Stimulated activated CD4-positive, alpha-beta T cell treated with anti-CD3 and anti-CD28 coated beads, Interleukin-15, amount 100 ng/mL, for 48 hours (primary cell): ENCODE measurements at regions not wholly inside any gene's neighbourhood (a gene's known extent, or its start where the extent isn't known, plus 50 kb on each side); places are given as distances from the start of the nearest gene placed in this dataset.
"Not testable (repeated sequence)": the region's sequence is repeated elsewhere in the genome, so short reads cannot be mapped to it uniquely, and the experiment has no call there.

Experiments
- DNase-seq, 2 donors: peaks; one replicate each; pipeline ENCODE4 v3.0.0-alpha.2; 2020; ENCODE audit warnings: low read depth in 2 of 2

GRCh38 chr9:26240020-26240419 lies 561.8 kb upstream of the TUSC1 start:
- DNase-seq, result no peak

- no peak for DNase-seq
Observed at GRCh38 chr9:26237256-26237655, 559.0 kb upstream of the TUSC1 start.

- no peak for DNase-seq
Observed at GRCh38 chr9:26234865-26235264, 556.6 kb upstream of the TUSC1 start.

GRCh38 chr9:26231391-26231790 lies 553.1 kb upstream of the TUSC1 start:
- DNase-seq, result no peak

GRCh38 chr9:26229324-26230054 lies 551.2 kb upstream of the TUSC1 start:
- DNase-seq, result no peak

- DNase-seq, result no peak
Observed at GRCh38 chr9:26228273-26228672, 550.0 kb upstream of the TUSC1 start.

- DNase-seq, result no peak
Observed at GRCh38 chr9:26221290-26221689, 543.0 kb upstream of the TUSC1 start.

- no peak for DNase-seq
Observed at GRCh38 chr9:26220367-26220766, 542.1 kb upstream of the TUSC1 start.

GRCh38 chr9:26219961-26220360 lies 541.7 kb upstream of the TUSC1 start:
- no peak for DNase-seq

GRCh38 chr9:26216702-26217101 lies 538.5 kb upstream of the TUSC1 start:
- DNase-seq, result no peak

- DNase-seq, result not testable (repeated sequence)
Observed at GRCh38 chr9:26214713-26215444, 536.6 kb upstream of the TUSC1 start.

GRCh38 chr9:26210338-26210851 lies 532.2 kb upstream of the TUSC1 start:
- DNase-seq, result no peak

GRCh38 chr9:26205261-26205660 lies 527.0 kb upstream of the TUSC1 start:
- no peak for DNase-seq

GRCh38 chr9:26193237-26193636 lies 515.0 kb upstream of the TUSC1 start:
- no peak for DNase-seq

- no peak for DNase-seq
Observed at GRCh38 chr9:26191711-26192110, 513.5 kb upstream of the TUSC1 start.

GRCh38 chr9:26181836-26182235 lies 503.6 kb upstream of the TUSC1 start:
- no peak for DNase-seq

GRCh38 chr9:26176628-26177027 lies 498.4 kb upstream of the TUSC1 start:
- DNase-seq, result no peak

- no peak for DNase-seq
Observed at GRCh38 chr9:26175264-26175663, 497.0 kb upstream of the TUSC1 start.

- DNase-seq, result no peak
Observed at GRCh38 chr9:26172301-26172700, 494.1 kb upstream of the TUSC1 start.

GRCh38 chr9:26171691-26172090 lies 493.4 kb upstream of the TUSC1 start:
- no peak for DNase-seq

GRCh38 chr9:26170190-26170589 lies 491.9 kb upstream of the TUSC1 start:
- DNase-seq, result no peak

- DNase-seq, result no peak
Observed at GRCh38 chr9:26169708-26170107, 491.5 kb upstream of the TUSC1 start.

GRCh38 chr9:26166537-26166936 lies 488.3 kb upstream of the TUSC1 start:
- DNase-seq, result no peak
